Endodermal cell (in vitro differentiated cells): ENCODE measurements at regions not wholly inside any gene's neighbourhood (a gene's known extent, or its start where the extent isn't known, plus 50 kb on each side); places are given as distances from the start of the nearest gene placed in this dataset.

Experiments
- DNase-seq: peaks from one replicate; pipeline ENCODE4 v3.0.0-alpha.2; 2017
- H3K27ac ChIP-seq: 2 replicates; pipeline ENCODE4 v1.5.1; 2013; ENCODE audit warnings: mild to moderate bottlenecking, low read depth, low read length, moderate library complexity
- H3K27me3 ChIP-seq: 2 replicates; pipeline ENCODE4 v1.6.1; 2013; ENCODE audit warnings: mild to moderate bottlenecking, low read length, moderate library complexity; ENCODE audit not compliant: insufficient read depth, control insufficient read depth, poor library complexity, severe bottlenecking
- H3K36me3 ChIP-seq: 2 replicates; pipeline ENCODE4 v1.7.0; 2013; ENCODE audit warnings: mild to moderate bottlenecking, low read length, moderate library complexity; ENCODE audit not compliant: control insufficient read depth, insufficient read depth
- H3K4me1 ChIP-seq: one replicate; pipeline ENCODE4 v1.7.0; 2013; ENCODE audit warnings: low read length; ENCODE audit not compliant: control insufficient read depth, insufficient read depth
- H3K4me3 ChIP-seq: 2 replicates; pipeline ENCODE4 v1.5.1; 2013; ENCODE audit warnings: mild to moderate bottlenecking, low read length, moderate library complexity
- H3K9ac ChIP-seq: 2 replicates; pipeline ENCODE4 v1.6.1; 2013; ENCODE audit warnings: mild to moderate bottlenecking, low read length, moderate library complexity; ENCODE audit not compliant: poor library complexity, severe bottlenecking; ENCODE audit errors: extremely low read depth
- H3K9me3 ChIP-seq: 2 replicates; pipeline ENCODE4 v1.6.1; 2013; ENCODE audit warnings: mild to moderate bottlenecking, low read length, moderate library complexity; ENCODE audit not compliant: control insufficient read depth
- H3K27ac Mint-ChIP-seq: 2 replicates; pipeline ENCODE4 v1.8.0; 2020; ENCODE audit warnings: mixed read lengths
- H3K27me3 Mint-ChIP-seq: 2 replicates; pipeline ENCODE4 v1.8.0; 2021; ENCODE audit warnings: mild to moderate bottlenecking, mixed read lengths; ENCODE audit not compliant: insufficient read depth
- H3K36me3 Mint-ChIP-seq: 2 replicates; pipeline ENCODE4 v1.8.0; 2020; ENCODE audit warnings: low read depth, mixed read lengths
- H3K4me1 Mint-ChIP-seq: 2 replicates; pipeline ENCODE4 v1.8.0; 2020; ENCODE audit warnings: mixed read lengths
- H3K4me3 Mint-ChIP-seq: 2 replicates; pipeline ENCODE4 v1.8.0; 2020; ENCODE audit warnings: mild to moderate bottlenecking, moderate library complexity, mixed read lengths
- H3K9me3 Mint-ChIP-seq: 2 replicates; pipeline ENCODE4 v1.8.0; 2020; ENCODE audit warnings: mild to moderate bottlenecking, mixed read lengths
- WGBS, 2 experiments: methylation state at CpG; one replicate each; pipeline versions ENCODE4 v1.1.5 to v1.1.7; 2013; ENCODE audit warnings: missing lambda C conversion rate in 2 of 2, mixed read lengths in 1 of 2; ENCODE audit not compliant: insufficient coverage in 1 of 2, insufficient read length in 1 of 2; 5-methylcytosine and 5-hydroxymethylcytosine counted together
- TF ChIP-seq, protein P1 (sequence below): fragments of 200-600 bp; sonication (generic); conservative IDR thresholded peaks from 2 replicates; pipeline ENCODE4 v1.5.0; 2021; ENCODE audit warnings: antibody characterized with exemption, mild to moderate bottlenecking

- TF ChIP-seq, protein P1, sequence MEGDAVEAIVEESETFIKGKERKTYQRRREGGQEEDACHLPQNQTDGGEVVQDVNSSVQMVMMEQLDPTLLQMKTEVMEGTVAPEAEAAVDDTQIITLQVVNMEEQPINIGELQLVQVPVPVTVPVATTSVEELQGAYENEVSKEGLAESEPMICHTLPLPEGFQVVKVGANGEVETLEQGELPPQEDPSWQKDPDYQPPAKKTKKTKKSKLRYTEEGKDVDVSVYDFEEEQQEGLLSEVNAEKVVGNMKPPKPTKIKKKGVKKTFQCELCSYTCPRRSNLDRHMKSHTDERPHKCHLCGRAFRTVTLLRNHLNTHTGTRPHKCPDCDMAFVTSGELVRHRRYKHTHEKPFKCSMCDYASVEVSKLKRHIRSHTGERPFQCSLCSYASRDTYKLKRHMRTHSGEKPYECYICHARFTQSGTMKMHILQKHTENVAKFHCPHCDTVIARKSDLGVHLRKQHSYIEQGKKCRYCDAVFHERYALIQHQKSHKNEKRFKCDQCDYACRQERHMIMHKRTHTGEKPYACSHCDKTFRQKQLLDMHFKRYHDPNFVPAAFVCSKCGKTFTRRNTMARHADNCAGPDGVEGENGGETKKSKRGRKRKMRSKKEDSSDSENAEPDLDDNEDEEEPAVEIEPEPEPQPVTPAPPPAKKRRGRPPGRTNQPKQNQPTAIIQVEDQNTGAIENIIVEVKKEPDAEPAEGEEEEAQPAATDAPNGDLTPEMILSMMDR, result no peak
- Mint-ChIP-seq H3K4me1 (peaks cover 8% of the 10 kb centered on the region), H3K27ac (no peak overlapping the region), H3K36me3 (no peaks in the 10 kb centered on the region), H3K9me3 (peaks cover 3% of the 10 kb centered on the region), H3K27me3 (no peaks in the 10 kb centered on the region), H3K4me3 (no peak overlapping the region)
- no peak overlapping the region for H3K27ac ChIP-seq
- H3K9ac ChIP-seq, result no peak overlapping the region
- no peak overlapping the region for H3K4me3 ChIP-seq
- H3K36me3 ChIP-seq, result no peaks in the 10 kb centered on the region
- H3K9me3 ChIP-seq, result no peaks in the 10 kb centered on the region
- peaks cover 3% of the 10 kb centered on the region for H3K4me1 ChIP-seq
- DNase-seq, result no peak
- 95% methylated on average over 2 to 3 of the region's 3 CpGs for WGBS, 2 experiments
- no peaks in the 10 kb centered on the region for H3K27me3 ChIP-seq
Measured at GRCh38 chr14:84001023-84001422, 1528.9 kb upstream of the FLRT2 start.

DNA sequence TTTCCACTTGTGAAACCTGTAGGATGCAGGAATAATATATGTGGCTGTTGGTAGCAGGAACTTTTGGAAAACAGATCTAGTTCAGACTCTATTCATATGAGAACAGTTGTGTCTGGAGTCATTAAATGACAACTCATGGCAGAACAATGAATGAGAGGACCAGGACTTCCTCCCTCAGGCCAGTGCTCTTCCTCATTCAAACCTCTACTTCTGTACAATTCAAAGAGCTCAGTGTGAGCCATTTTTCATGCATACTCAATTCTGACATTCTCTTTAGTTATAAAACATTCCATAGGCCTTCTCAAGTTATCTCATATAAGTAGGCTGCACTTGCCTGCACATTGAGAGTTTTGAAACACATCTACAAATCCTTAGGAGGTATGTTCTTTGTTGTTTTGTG is 1526.6 kb upstream of the FLRT2 start:
- Histone ChIP-seq H3K9ac (no peak overlapping the region), H3K4me1 (peaks cover 3% of the 10 kb centered on the region), H3K9me3 (no peaks in the 10 kb centered on the region), H3K27me3 (no peaks in the 10 kb centered on the region), H3K27ac (peak overlapping the region; percentile 27), H3K36me3 (no peaks in the 10 kb centered on the region), H3K4me3 (no peak overlapping the region)
- H3K27ac Mint-ChIP-seq, result no peak overlapping the region
- DNase-seq, result no peak
- H3K27me3 Mint-ChIP-seq, result no peaks in the 10 kb centered on the region
- TF ChIP-seq, protein P1, result no peak
- H3K36me3 Mint-ChIP-seq, result no peaks in the 10 kb centered on the region
- H3K4me1 Mint-ChIP-seq, result peaks cover 20% of the 10 kb centered on the region
- no peak overlapping the region for H3K4me3 Mint-ChIP-seq
- H3K9me3 Mint-ChIP-seq, result peaks cover 3% of the 10 kb centered on the region

DNA sequence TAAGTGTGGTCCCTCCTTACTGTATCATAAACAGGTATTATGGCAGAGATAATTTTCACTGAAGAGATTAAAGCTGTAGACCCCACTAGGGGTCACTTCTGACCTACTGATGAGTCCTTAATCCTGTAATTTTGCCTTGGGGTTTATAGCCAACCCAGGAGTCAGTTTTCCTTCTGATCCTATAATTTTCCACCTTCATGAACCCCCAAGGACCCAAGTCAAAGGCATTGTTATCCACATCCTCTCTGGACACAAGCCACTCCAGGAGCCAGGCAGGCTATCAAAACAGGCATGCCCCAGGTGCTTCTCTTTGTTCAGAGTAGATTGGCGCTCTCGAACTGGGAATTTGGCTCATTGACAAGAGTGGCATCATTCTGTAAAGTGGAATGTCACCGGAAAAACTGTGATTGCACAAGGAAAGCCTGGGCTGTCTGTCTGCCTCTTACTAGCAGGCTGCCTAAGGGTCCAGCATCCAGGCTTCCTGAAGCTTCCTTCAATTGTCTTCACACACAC is 1523.2 kb upstream of the FLRT2 start:
- TF ChIP-seq, protein P1, result peak; percentile 66
- Histone ChIP-seq H3K27me3 (no peaks in the 10 kb centered on the region), H3K9ac (no peak overlapping the region), H3K4me3 (no peak overlapping the region), H3K27ac (no peak overlapping the region), H3K36me3 (no peaks in the 10 kb centered on the region), H3K9me3 (no peaks in the 10 kb centered on the region), H3K4me1 (peaks cover 3% of the 10 kb centered on the region)
- DNase-seq, result peak; percentile 50
- no peaks in the 10 kb centered on the region for H3K9me3 Mint-ChIP-seq
- peaks cover 20% of the 10 kb centered on the region for H3K4me1 Mint-ChIP-seq
- H3K27ac Mint-ChIP-seq, result no peak overlapping the region
- H3K4me3 Mint-ChIP-seq, result no peak overlapping the region
- WGBS, 2 experiments, result 94 to 96% methylated on average over 2 to 3 of the region's 3 CpGs
- no peaks in the 10 kb centered on the region for H3K36me3 Mint-ChIP-seq
- no peaks in the 10 kb centered on the region for H3K27me3 Mint-ChIP-seq
